Liver (tissue), 8 donors: ENCODE measurements at regions not wholly inside any gene's neighbourhood (a gene's known extent, or its start where the extent isn't known, plus 50 kb on each side); places are given as distances from the start of the nearest gene placed in this dataset.

Source experiments
- DNase-seq: peaks from one replicate; pipeline ENCODE4 v3.0.0-alpha.2; 2017; ENCODE audit warnings: low spot score
- H3K27ac ChIP-seq, 2 donors: one replicate each; pipeline ENCODE4 v1.7.0; 2013; ENCODE audit warnings: inconsistent platforms in 2 of 2, low read length in 2 of 2, control low read depth in 1 of 2, low read depth in 1 of 2, mild to moderate bottlenecking in 1 of 2
- H3K27me3 ChIP-seq, 4 donors: one replicate each; pipeline versions ENCODE4 v1.6.1 to v1.7.0; 2013; ENCODE audit warnings: low read length in 3 of 4, inconsistent platforms in 1 of 4, mild to moderate bottlenecking in 1 of 4, moderate library complexity in 1 of 4; ENCODE audit not compliant: control insufficient read depth in 4 of 4, insufficient read depth in 4 of 4
- H3K36me3 ChIP-seq, 4 donors: one replicate each; pipeline versions ENCODE4 v1.6.1 to v1.7.0; 2013; ENCODE audit warnings: low read length in 3 of 4, mild to moderate bottlenecking in 3 of 4, low read depth in 1 of 4, moderate library complexity in 1 of 4; ENCODE audit not compliant: control insufficient read depth in 4 of 4, insufficient read depth in 3 of 4
- H3K4me1 ChIP-seq, 4 donors: one replicate each; pipeline versions ENCODE4 v1.6.1 to v1.7.0; 2013; ENCODE audit warnings: low read length in 3 of 4, mild to moderate bottlenecking in 3 of 4, moderate library complexity in 1 of 4; ENCODE audit not compliant: control insufficient read depth in 4 of 4, insufficient read depth in 4 of 4
- H3K4me3 ChIP-seq, 3 donors: one replicate each; pipeline versions ENCODE4 v1.6.1 to v1.7.0; 2013; ENCODE audit warnings: low read length in 3 of 3, control low read depth in 1 of 3, low read depth in 1 of 3, mild to moderate bottlenecking in 1 of 3
- H3K9ac ChIP-seq, 2 donors: one replicate each; pipeline ENCODE4 v1.7.0; 2013; ENCODE audit warnings: low read length in 2 of 2, mild to moderate bottlenecking in 2 of 2, moderate library complexity in 2 of 2, control low read depth in 1 of 2, low read depth in 1 of 2
- H3K9me3 ChIP-seq, 4 donors: one replicate each; pipeline versions ENCODE4 v1.6.1 to v1.7.0; 2013; ENCODE audit warnings: low read length in 3 of 4; ENCODE audit not compliant: control insufficient read depth in 4 of 4
- EGR1 ChIP-seq, 2 donors: IDR thresholded peaks; 2 replicates each; pipeline ENCODE4 v1.6.1; 2016 to 2018; ENCODE audit warnings: antibody characterized with exemption in 2 of 2, low read depth in 2 of 2
- FOXA1 ChIP-seq: IDR thresholded peaks from 2 replicates; pipeline ENCODE4 v1.6.1; 2016; ENCODE audit warnings: antibody characterized with exemption
- FOXA2 ChIP-seq: IDR thresholded peaks from 2 replicates; pipeline ENCODE4 v1.6.1; 2016; ENCODE audit warnings: antibody characterized with exemption
- GABPA ChIP-seq, 2 donors: IDR thresholded peaks in 1 of 2; conservative IDR thresholded peaks in 1 of 2; 2 replicates each; pipeline ENCODE4 v1.6.1; 2016; ENCODE audit warnings: antibody characterized with exemption in 2 of 2, mild to moderate bottlenecking in 1 of 2, moderate library complexity in 1 of 2
- HNF4A ChIP-seq, 2 donors: conservative IDR thresholded peaks; 2 replicates each; pipeline ENCODE4 v1.6.1; 2016; ENCODE audit warnings: antibody characterized with exemption in 2 of 2, mild to moderate bottlenecking in 2 of 2
- HNF4G ChIP-seq: IDR thresholded peaks from 2 replicates; pipeline ENCODE4 v1.6.1; 2016; ENCODE audit warnings: antibody characterized with exemption
- JUND ChIP-seq, 2 donors: IDR thresholded peaks; 2 replicates each; pipeline ENCODE4 v1.6.1; 2016; ENCODE audit warnings: antibody characterized with exemption in 2 of 2
- NR2F2 ChIP-seq: IDR thresholded peaks from 2 replicates; pipeline ENCODE4 v1.6.1; 2016; ENCODE audit warnings: antibody characterized with exemption
- RAD21 ChIP-seq, 2 donors: IDR thresholded peaks; 2 replicates each; pipeline ENCODE4 v1.6.1; 2016; ENCODE audit warnings: antibody characterized with exemption in 2 of 2, mild to moderate bottlenecking in 2 of 2
- RXRA ChIP-seq, 2 donors: IDR thresholded peaks; 2 replicates each; pipeline ENCODE4 v1.6.1; 2017 to 2018; ENCODE audit warnings: antibody characterized with exemption in 2 of 2, mild to moderate bottlenecking in 1 of 2
- SP1 ChIP-seq: IDR thresholded peaks from 2 replicates; pipeline ENCODE4 v1.6.1; 2018; ENCODE audit warnings: antibody characterized with exemption, mild to moderate bottlenecking
- TAF1 ChIP-seq: conservative IDR thresholded peaks from 2 replicates; pipeline ENCODE4 v1.6.1; 2016; ENCODE audit warnings: antibody characterized with exemption, mild to moderate bottlenecking
- YY1 ChIP-seq: IDR thresholded peaks from 2 replicates; pipeline ENCODE4 v1.6.1; 2016; ENCODE audit warnings: antibody characterized with exemption, mild to moderate bottlenecking
- WGBS: extraction: QIAGEN DNeasy Blood & Tissue Kit; methylation state at CpG from one replicate; pipeline ENCODE4 v1.1.7; 2013; 5-methylcytosine and 5-hydroxymethylcytosine counted together
- TF ChIP-seq, protein P1 (sequence below): IDR thresholded peaks from 2 replicates; pipeline ENCODE4 v1.6.1; 2016; ENCODE audit warnings: antibody characterized with exemption, mild to moderate bottlenecking
- TF ChIP-seq, protein P2 (sequence below): IDR thresholded peaks from 2 replicates; pipeline ENCODE4 v1.6.1; 2016; ENCODE audit warnings: antibody characterized with exemption
- TF ChIP-seq, protein P3 (sequence below): IDR thresholded peaks from 2 replicates; pipeline ENCODE4 v1.6.1; 2016; ENCODE audit warnings: antibody characterized with exemption
- TF ChIP-seq, protein P4 (sequence below): IDR thresholded peaks from 2 replicates; pipeline ENCODE4 v1.6.1; 2016; ENCODE audit warnings: antibody characterized with exemption
- TF ChIP-seq, protein P5 (sequence below): fragments of 150-350 bp; IDR thresholded peaks from 2 replicates; pipeline ENCODE4 v1.5.1; 2017; ENCODE audit warnings: improper control_type of control experiment, low read depth, low read length; ENCODE audit not compliant: missing input control
- donor health status: healthy.
- donor health status: healthy.
- donor health status: healthy.
- donor health status: healthy.
- donor health status: healthy.

DNA sequence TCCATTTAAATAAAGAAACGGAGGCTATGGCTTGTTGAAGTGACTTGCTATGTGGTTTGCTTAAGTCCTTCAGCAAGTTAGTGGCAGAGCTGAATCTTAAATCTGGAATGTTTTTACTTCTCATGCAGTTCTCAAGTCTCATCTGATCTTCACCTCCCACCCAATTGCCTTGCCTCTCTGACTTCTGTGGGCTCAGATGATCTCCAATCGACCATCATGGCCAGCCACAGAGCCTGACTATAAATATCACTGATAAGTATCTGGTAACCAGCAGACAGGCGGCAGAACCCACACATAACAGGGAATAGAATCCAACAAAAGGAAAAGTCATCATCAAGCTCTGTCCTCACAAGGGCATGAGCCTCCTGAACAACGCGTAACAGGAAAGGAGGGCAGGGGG, 149.9 kb downstream of the FAM114A2 start (continued):
- TF ChIP-seq, protein P1, sequence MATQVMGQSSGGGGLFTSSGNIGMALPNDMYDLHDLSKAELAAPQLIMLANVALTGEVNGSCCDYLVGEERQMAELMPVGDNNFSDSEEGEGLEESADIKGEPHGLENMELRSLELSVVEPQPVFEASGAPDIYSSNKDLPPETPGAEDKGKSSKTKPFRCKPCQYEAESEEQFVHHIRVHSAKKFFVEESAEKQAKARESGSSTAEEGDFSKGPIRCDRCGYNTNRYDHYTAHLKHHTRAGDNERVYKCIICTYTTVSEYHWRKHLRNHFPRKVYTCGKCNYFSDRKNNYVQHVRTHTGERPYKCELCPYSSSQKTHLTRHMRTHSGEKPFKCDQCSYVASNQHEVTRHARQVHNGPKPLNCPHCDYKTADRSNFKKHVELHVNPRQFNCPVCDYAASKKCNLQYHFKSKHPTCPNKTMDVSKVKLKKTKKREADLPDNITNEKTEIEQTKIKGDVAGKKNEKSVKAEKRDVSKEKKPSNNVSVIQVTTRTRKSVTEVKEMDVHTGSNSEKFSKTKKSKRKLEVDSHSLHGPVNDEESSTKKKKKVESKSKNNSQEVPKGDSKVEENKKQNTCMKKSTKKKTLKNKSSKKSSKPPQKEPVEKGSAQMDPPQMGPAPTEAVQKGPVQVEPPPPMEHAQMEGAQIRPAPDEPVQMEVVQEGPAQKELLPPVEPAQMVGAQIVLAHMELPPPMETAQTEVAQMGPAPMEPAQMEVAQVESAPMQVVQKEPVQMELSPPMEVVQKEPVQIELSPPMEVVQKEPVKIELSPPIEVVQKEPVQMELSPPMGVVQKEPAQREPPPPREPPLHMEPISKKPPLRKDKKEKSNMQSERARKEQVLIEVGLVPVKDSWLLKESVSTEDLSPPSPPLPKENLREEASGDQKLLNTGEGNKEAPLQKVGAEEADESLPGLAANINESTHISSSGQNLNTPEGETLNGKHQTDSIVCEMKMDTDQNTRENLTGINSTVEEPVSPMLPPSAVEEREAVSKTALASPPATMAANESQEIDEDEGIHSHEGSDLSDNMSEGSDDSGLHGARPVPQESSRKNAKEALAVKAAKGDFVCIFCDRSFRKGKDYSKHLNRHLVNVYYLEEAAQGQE = no peak
- TF ChIP-seq EGR1 (IDR thresholded peaks at IDR 0.05; ENCODE audit: low read depth in 2 of 2) (no peak), YY1 (no peak), RXRA (IDR thresholded peaks at IDR 0.05) (no peak), FOXA2 (no peak), JUND (IDR thresholded peaks at IDR 0.05) (no peak), NR2F2 (no peak), SP1 (no peak), HNF4G (no peak), HNF4A (conservative IDR thresholded peaks at IDR 0.05) (no peak), GABPA (IDR thresholded peaks at IDR 0.05 in 1 of 2, conservative IDR thresholded peaks at IDR 0.05 in 1 of 2) (no peak), TAF1 (no peak)
- TF ChIP-seq, protein P2, sequence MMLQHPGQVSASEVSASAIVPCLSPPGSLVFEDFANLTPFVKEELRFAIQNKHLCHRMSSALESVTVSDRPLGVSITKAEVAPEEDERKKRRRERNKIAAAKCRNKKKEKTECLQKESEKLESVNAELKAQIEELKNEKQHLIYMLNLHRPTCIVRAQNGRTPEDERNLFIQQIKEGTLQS = no peak
- TF ChIP-seq, protein P3, sequence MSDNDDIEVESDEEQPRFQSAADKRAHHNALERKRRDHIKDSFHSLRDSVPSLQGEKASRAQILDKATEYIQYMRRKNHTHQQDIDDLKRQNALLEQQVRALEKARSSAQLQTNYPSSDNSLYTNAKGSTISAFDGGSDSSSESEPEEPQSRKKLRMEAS = no peak

DNA sequence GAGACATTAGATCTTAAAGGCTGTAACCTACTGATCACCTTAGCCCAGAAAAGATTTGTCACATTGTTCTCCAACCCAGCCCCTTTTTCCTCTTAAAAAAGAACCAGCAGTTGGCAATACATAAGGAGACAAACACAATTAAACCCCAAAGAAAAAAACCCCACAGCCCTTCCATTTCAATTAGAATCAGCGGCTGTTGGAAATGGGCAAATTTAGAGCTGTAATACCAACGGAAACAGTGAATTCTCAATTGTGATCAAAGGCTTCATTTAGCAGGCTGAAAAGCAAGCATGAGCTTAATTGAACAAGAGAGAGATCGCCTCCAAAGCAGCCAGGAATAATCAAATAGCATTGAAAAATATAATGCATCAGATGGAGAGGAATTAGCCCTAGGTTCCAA, 153.6 kb downstream of the FAM114A2 start:
- DNase-seq = no peak
- Histone ChIP-seq H3K27ac (no peak overlapping the region), H3K27me3 (peaks cover 0 to 12% (median 0%) of the 10 kb centered on the region in 4 donors), H3K4me3 (no peak overlapping the region), H3K36me3 (no peaks in the 10 kb centered on the region), H3K9me3 (no peaks in the 10 kb centered on the region), H3K4me1 (no peaks in the 10 kb centered on the region), H3K9ac (no peak overlapping the region)
- TF ChIP-seq, protein P3 = no peak
- TF ChIP-seq FOXA1 = no peak
- TF ChIP-seq, protein P2 = no peak
- TF ChIP-seq SP1 = no peak
- no peak for TF ChIP-seq HNF4A (conservative IDR thresholded peaks at IDR 0.05)
- no peak for TF ChIP-seq RXRA (IDR thresholded peaks at IDR 0.05)
- TF ChIP-seq, protein P4, sequence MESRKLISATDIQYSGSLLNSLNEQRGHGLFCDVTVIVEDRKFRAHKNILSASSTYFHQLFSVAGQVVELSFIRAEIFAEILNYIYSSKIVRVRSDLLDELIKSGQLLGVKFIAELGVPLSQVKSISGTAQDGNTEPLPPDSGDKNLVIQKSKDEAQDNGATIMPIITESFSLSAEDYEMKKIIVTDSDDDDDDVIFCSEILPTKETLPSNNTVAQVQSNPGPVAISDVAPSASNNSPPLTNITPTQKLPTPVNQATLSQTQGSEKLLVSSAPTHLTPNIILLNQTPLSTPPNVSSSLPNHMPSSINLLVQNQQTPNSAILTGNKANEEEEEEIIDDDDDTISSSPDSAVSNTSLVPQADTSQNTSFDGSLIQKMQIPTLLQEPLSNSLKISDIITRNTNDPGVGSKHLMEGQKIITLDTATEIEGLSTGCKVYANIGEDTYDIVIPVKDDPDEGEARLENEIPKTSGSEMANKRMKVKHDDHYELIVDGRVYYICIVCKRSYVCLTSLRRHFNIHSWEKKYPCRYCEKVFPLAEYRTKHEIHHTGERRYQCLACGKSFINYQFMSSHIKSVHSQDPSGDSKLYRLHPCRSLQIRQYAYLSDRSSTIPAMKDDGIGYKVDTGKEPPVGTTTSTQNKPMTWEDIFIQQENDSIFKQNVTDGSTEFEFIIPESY = no peak
- TF ChIP-seq HNF4G = no peak
- TF ChIP-seq, protein P1 = no peak
- no peak for TF ChIP-seq JUND (IDR thresholded peaks at IDR 0.05)
- TF ChIP-seq TAF1 = no peak
- TF ChIP-seq, protein P5, sequence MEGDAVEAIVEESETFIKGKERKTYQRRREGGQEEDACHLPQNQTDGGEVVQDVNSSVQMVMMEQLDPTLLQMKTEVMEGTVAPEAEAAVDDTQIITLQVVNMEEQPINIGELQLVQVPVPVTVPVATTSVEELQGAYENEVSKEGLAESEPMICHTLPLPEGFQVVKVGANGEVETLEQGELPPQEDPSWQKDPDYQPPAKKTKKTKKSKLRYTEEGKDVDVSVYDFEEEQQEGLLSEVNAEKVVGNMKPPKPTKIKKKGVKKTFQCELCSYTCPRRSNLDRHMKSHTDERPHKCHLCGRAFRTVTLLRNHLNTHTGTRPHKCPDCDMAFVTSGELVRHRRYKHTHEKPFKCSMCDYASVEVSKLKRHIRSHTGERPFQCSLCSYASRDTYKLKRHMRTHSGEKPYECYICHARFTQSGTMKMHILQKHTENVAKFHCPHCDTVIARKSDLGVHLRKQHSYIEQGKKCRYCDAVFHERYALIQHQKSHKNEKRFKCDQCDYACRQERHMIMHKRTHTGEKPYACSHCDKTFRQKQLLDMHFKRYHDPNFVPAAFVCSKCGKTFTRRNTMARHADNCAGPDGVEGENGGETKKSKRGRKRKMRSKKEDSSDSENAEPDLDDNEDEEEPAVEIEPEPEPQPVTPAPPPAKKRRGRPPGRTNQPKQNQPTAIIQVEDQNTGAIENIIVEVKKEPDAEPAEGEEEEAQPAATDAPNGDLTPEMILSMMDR = no peak
- TF ChIP-seq FOXA2 = no peak
- no peak for TF ChIP-seq RAD21 (IDR thresholded peaks at IDR 0.05)
- WGBS = 83% methylated on average over 3 of the region's 3 CpGs
